ELF-1 (cell line): ENCODE measurements at regions not wholly inside any gene's neighbourhood (a gene's known extent, or its start where the extent isn't known, plus 50 kb on each side); places are given as distances from the start of the nearest gene placed in this dataset.

Experiments used
- DNase-seq: peaks from one replicate; pipeline ENCODE4 v3.0.0-alpha.2; 2016; ENCODE audit warnings: low read depth, low spot score

- DNase-seq, result no peak
Measured at GRCh38 chr3:106381286-106381938, 512.6 kb upstream of the CBLB start.

- DNase-seq, result no peak
Measured at GRCh38 chr3:106381939-106382335, 513.1 kb upstream of the CBLB start.

- no peak for DNase-seq
Measured at GRCh38 chr3:106386050-106386449, 517.2 kb upstream of the CBLB start.

GRCh38 chr3:106392915-106393314 lies 524.1 kb upstream of the CBLB start:
- DNase-seq, result no peak

- DNase-seq, result no peak
Measured at GRCh38 chr3:106397006-106397405, 528.2 kb upstream of the CBLB start.

GRCh38 chr3:106398891-106399600 lies 530.2 kb upstream of the CBLB start:
- no peak for DNase-seq

GRCh38 chr3:106399761-106400160 lies 530.9 kb upstream of the CBLB start:
- DNase-seq, result peak; percentile 8

- DNase-seq, result no peak
Measured at GRCh38 chr3:106401666-106402490, 533.1 kb upstream of the CBLB start.

- no peak for DNase-seq
Measured at GRCh38 chr3:106403371-106404145, 534.7 kb upstream of the CBLB start.

- DNase-seq, result no peak
Measured at GRCh38 chr3:106413683-106414082, 544.9 kb upstream of the CBLB start.

GRCh38 chr3:106420628-106421027 lies 551.8 kb upstream of the CBLB start:
- DNase-seq, result no peak

- DNase-seq, result no peak
Measured at GRCh38 chr3:106421426-106421825, 552.6 kb upstream of the CBLB start.

GRCh38 chr3:106421909-106422308 lies 553.1 kb upstream of the CBLB start:
- no peak for DNase-seq

- DNase-seq, result no peak
Measured at GRCh38 chr3:106423321-106424225, 554.8 kb upstream of the CBLB start.

- no peak for DNase-seq
Measured at GRCh38 chr3:106425026-106425425, 556.2 kb upstream of the CBLB start.

- no peak for DNase-seq
Measured at GRCh38 chr3:106425916-106426315, 557.1 kb upstream of the CBLB start.

- no peak for DNase-seq
Measured at GRCh38 chr3:106428565-106428994, 559.8 kb upstream of the CBLB start.

GRCh38 chr3:106431721-106432120 lies 562.9 kb upstream of the CBLB start:
- DNase-seq, result no peak

- no peak for DNase-seq
Measured at GRCh38 chr3:106435899-106436453, 567.2 kb upstream of the CBLB start.

GRCh38 chr3:106438887-106439286 lies 570.1 kb upstream of the CBLB start:
- no peak for DNase-seq
